IMR-90 (cell line): ENCODE measurements at regions not wholly inside any gene's neighbourhood (a gene's known extent, or its start where the extent isn't known, plus 50 kb on each side); places are given as distances from the start of the nearest gene placed in this dataset.

Experiments
- ATAC-seq: fragments of 200-7000 bp; cut with Tn5 transposase; 2 replicates; pipeline ENCODE4 v1.9.1; 2020; ENCODE audit warnings: low read depth, mild to moderate bottlenecking, moderate library complexity
- BruUV-seq: library from RNA; stranded (reverse); fragments of 400-500 nt; replicated peaks from 2 replicates; lab custom pipeline; 2021; lab: Mats Ljungman, UMichigan
- CTCF ChIA-PET: fragments of 300-600 bp; formaldehyde crosslinking; extraction: SDS; loops from one replicate; lab custom pipeline; 2021; ENCODE audit warnings: antibody characterized with exemption; lab: Yijun Ruan, JAX
- POLR2A ChIA-PET: fragments of 300-600 bp; sonication (Branson Sonifier 250); formaldehyde crosslinking; loops from one replicate; lab custom pipeline; 2022; ENCODE audit warnings: antibody characterized with exemption; ENCODE audit not compliant: unreplicated experiment; lab: Charles Lee
- DNase-seq: peaks from one replicate; pipeline ENCODE4 v3.0.0; 2013
- H2AFZ ChIP-seq: replicated peaks from 2 replicates; pipeline ENCODE3; 2013; ENCODE audit warnings: low read length, mild to moderate bottlenecking; ENCODE audit not compliant: poor library complexity
- H2AK5ac ChIP-seq: 2 replicates; pipeline ENCODE4 v1.6.1; 2013; ENCODE audit warnings: low read depth, low read length, inconsistent platforms
- H2AK9ac ChIP-seq: replicated peaks from 2 replicates; pipeline ENCODE3; 2013; ENCODE audit warnings: mild to moderate bottlenecking, low read depth, low read length, moderate library complexity; ENCODE audit not compliant: poor library complexity
- H2BK120ac ChIP-seq: 2 replicates; pipeline ENCODE4 v1.6.1; 2013; ENCODE audit warnings: low read depth, low read length, inconsistent platforms
- H2BK15ac ChIP-seq: 3 replicates; pipeline ENCODE4 v1.6.1; 2013; ENCODE audit warnings: low read depth, low read length, inconsistent platforms
- H2BK20ac ChIP-seq: 2 replicates; pipeline ENCODE4 v1.6.1; 2013; ENCODE audit warnings: low read depth, mild to moderate bottlenecking, inconsistent platforms, low read length, moderate library complexity
- H2BK5ac ChIP-seq: 2 replicates; pipeline ENCODE4 v1.6.1; 2013; ENCODE audit warnings: mild to moderate bottlenecking, low read depth, low read length, inconsistent platforms; ENCODE audit not compliant: poor library complexity, severe bottlenecking
- H3K14ac ChIP-seq: replicated peaks from 2 replicates; pipeline ENCODE4 v1.6.1; 2013; ENCODE audit warnings: low read depth, low read length, inconsistent platforms
- H3K18ac ChIP-seq: 2 replicates; pipeline ENCODE4 v1.6.1; 2013; ENCODE audit warnings: low read depth, low read length, control low read depth
- H3K23ac ChIP-seq: 2 replicates; pipeline ENCODE4 v1.6.1; 2013; ENCODE audit warnings: low read depth, low read length, inconsistent platforms
- H3K27ac ChIP-seq: 2 replicates; pipeline ENCODE4 v1.5.1; 2013; ENCODE audit warnings: mild to moderate bottlenecking, control low read depth, low read length; ENCODE audit not compliant: insufficient read depth
- H3K27me3 ChIP-seq: 2 replicates; pipeline ENCODE4 v1.6.1; 2013; ENCODE audit warnings: low read length; ENCODE audit not compliant: control insufficient read depth, insufficient read depth
- H3K36me3 ChIP-seq: 2 replicates; pipeline ENCODE4 v1.6.1; 2013; ENCODE audit warnings: low read length, mixed read lengths; ENCODE audit not compliant: control insufficient read depth, insufficient read depth
- H3K4ac ChIP-seq: 2 replicates; pipeline ENCODE4 v1.6.1; 2013; ENCODE audit warnings: low read depth, low read length, inconsistent platforms
- H3K4me1 ChIP-seq: 2 replicates; pipeline ENCODE4 v1.6.1; 2013; ENCODE audit warnings: low read length, mixed read lengths; ENCODE audit not compliant: control insufficient read depth, insufficient read depth
- H3K4me2 ChIP-seq: 2 replicates; pipeline ENCODE4 v1.6.1; 2013; ENCODE audit warnings: low read depth, mild to moderate bottlenecking, control low read depth, low read length, moderate library complexity
- H3K4me3 ChIP-seq: 2 replicates; pipeline ENCODE4 v1.5.1; 2013; ENCODE audit warnings: low read depth, mild to moderate bottlenecking, control low read depth, low read length, moderate library complexity; ENCODE audit not compliant: insufficient read depth
- H3K56ac ChIP-seq: 2 replicates; pipeline ENCODE4 v1.6.1; 2013; ENCODE audit warnings: low read length, inconsistent platforms; ENCODE audit not compliant: insufficient read depth; ENCODE audit errors: extremely low read depth
- H3K79me1 ChIP-seq, 2 experiments: 2 replicates each; pipeline ENCODE4 v1.6.1; 2013; ENCODE audit warnings: low read length in 2 of 2, inconsistent platforms in 1 of 2, low read depth in 1 of 2
- H3K9ac ChIP-seq: 2 replicates; pipeline ENCODE4 v1.6.1; 2013; ENCODE audit warnings: low read depth, low read length, control low read depth
- H3K9me1 ChIP-seq: 2 replicates; pipeline ENCODE4 v1.6.1; 2013; ENCODE audit warnings: low read length, inconsistent platforms; ENCODE audit not compliant: insufficient read depth
- H3K9me3 ChIP-seq: 2 replicates; pipeline ENCODE4 v1.6.1; 2013; ENCODE audit warnings: low read length; ENCODE audit not compliant: control insufficient read depth, insufficient read depth
- H4K20me1 ChIP-seq: 2 replicates; pipeline ENCODE4 v1.6.1; 2013; ENCODE audit warnings: low read length, inconsistent platforms; ENCODE audit not compliant: insufficient read depth
- H4K5ac ChIP-seq: 2 replicates; pipeline ENCODE4 v1.6.1; 2013; ENCODE audit warnings: mild to moderate bottlenecking, low read depth, low read length, control low read depth
- H4K8ac ChIP-seq, 2 experiments: 2 replicates each; pipeline ENCODE4 v1.6.1; 2013; ENCODE audit warnings: low read depth in 2 of 2, low read length in 2 of 2, control low read depth in 1 of 2, inconsistent platforms in 1 of 2
- H4K91ac ChIP-seq: 2 replicates; pipeline ENCODE4 v1.6.1; 2013; ENCODE audit warnings: low read depth, low read length, inconsistent platforms; ENCODE audit not compliant: insufficient read depth
- BHLHE40 ChIP-seq: fragments of 150-350 bp; IDR thresholded peaks from 2 replicates; pipeline ENCODE4 v1.6.1; 2016; ENCODE audit warnings: mild to moderate bottlenecking, low read depth, low read length
- CEBPB ChIP-seq: IDR thresholded peaks from 2 replicates; pipeline ENCODE4 v1.6.1; 2012; ENCODE audit warnings: low read depth, low read length, improper control_type of control experiment
- CHD1 ChIP-seq: IDR thresholded peaks from 2 replicates; pipeline ENCODE4 v1.6.1; 2012; ENCODE audit warnings: low read depth, low read length, improper control_type of control experiment
- FOS ChIP-seq: fragments of 150-350 bp; IDR thresholded peaks from 2 replicates; pipeline ENCODE4 v1.6.1; 2016; ENCODE audit warnings: low read depth, low read length
- MAZ ChIP-seq: IDR thresholded peaks from 2 replicates; pipeline ENCODE4 v1.6.1; 2012; ENCODE audit warnings: low read depth, mild to moderate bottlenecking, low read length, improper control_type of control experiment, moderate library complexity, borderline replicate concordance
- MXI1 ChIP-seq: IDR thresholded peaks from 2 replicates; pipeline ENCODE4 v1.6.1; 2012; ENCODE audit warnings: low read depth, mild to moderate bottlenecking, low read length, moderate library complexity, borderline replicate concordance
- NFE2L2 ChIP-seq: fragments of 150-350 bp; IDR thresholded peaks from 2 replicates; pipeline ENCODE4 v1.6.1; 2016; ENCODE audit warnings: low read depth, mild to moderate bottlenecking, low read length
- POLR2A ChIP-seq: IDR thresholded peaks from 2 replicates; pipeline ENCODE4 v1.6.1; 2012; ENCODE audit warnings: mild to moderate bottlenecking, low read depth, low read length
- RAD21 ChIP-seq: IDR thresholded peaks from 2 replicates; pipeline ENCODE4 v1.6.1; 2012; ENCODE audit warnings: low read length, improper control_type of control experiment
- RCOR1 ChIP-seq: IDR thresholded peaks from 2 replicates; pipeline ENCODE4 v1.6.1; 2012; ENCODE audit warnings: mild to moderate bottlenecking, low read length, improper control_type of control experiment; ENCODE audit not compliant: insufficient replicate concordance
- RFX5 ChIP-seq: IDR thresholded peaks from 2 replicates; pipeline ENCODE4 v1.8.0; 2012; ENCODE audit warnings: low read depth, mild to moderate bottlenecking, low read length, moderate library complexity
- SMC3 ChIP-seq: fragments of 150-350 bp; IDR thresholded peaks from 2 replicates; pipeline ENCODE4 v1.6.1; 2016; ENCODE audit warnings: low read depth, mild to moderate bottlenecking, antibody characterized with exemption, low read length, moderate library complexity
- WGBS, 2 experiments: methylation state at CpG; one replicate each; pipeline versions ENCODE4 v1.1.5 to v1.1.7; 2013; ENCODE audit warnings: missing lambda C conversion rate in 2 of 2; ENCODE audit not compliant: insufficient read length in 1 of 2; ENCODE audit errors: extremely low coverage in 2 of 2; 5-methylcytosine and 5-hydroxymethylcytosine counted together
- dilution Hi-C: fragments of 300-500 bp; cut with HindIII; formaldehyde crosslinking; loops from one replicate; pipeline ENCODE4 v1.14.3; 2018; ENCODE audit warnings: low sequenced_read_pairs; ENCODE audit not compliant: unreplicated experiment
- in situ Hi-C: fragments of 300-500 bp; cut with MboI; formaldehyde crosslinking; loops from 3 replicates; pipeline ENCODE4 v1.14.3; 2019; ENCODE audit warnings: low sequenced_read_pairs, inconsistent platforms, mixed read lengths
- intact Hi-C: fragments of 100-400 bp; cut with micrococcal nuclease; formaldehyde crosslinking; loops from 2 replicates; pipeline ENCODE4 v1.10.0; 2022
- TF ChIP-seq, protein P1 (sequence below): conservative IDR thresholded peaks from 2 replicates; pipeline ENCODE4 v1.5.1; 2012; ENCODE audit warnings: mild to moderate bottlenecking, low read depth, low read length, improper control_type of control experiment
- TF ChIP-seq, protein P2 (sequence below): fragments of 150-350 bp; IDR thresholded peaks from 2 replicates; pipeline ENCODE4 v1.6.1; 2017; ENCODE audit warnings: mild to moderate bottlenecking, antibody characterized with exemption, low read length, low read depth
- TF ChIP-seq, protein P3 (sequence below): fragments of 150-350 bp; IDR thresholded peaks from 2 replicates; pipeline ENCODE4 v1.6.1; 2016; ENCODE audit warnings: low read depth, mild to moderate bottlenecking, low read length, moderate library complexity, borderline replicate concordance

DNA sequence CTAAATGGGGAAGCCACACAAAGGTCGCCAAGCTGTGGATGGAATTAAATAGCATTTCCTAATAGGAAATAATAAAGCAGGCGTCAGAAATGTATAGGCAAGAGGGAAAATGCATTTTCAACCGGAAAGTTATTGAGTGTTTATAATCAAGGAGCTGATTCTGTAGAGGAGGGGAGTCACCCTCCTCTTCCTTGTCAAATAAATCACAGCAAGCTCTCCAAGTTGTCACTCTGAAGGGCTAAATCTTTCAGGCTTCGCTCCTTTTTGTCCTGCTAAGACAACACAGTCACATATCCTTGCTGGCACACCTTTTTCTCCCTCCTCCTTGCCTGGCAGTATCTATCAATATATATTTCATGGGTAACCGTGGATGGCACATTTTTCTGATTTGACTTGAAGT, 338.4 kb downstream of the SATB1 start:
- intact Hi-C loops: no loop called here
- H3K14ac ChIP-seq: no peak overlapping the region
- dilution Hi-C loops: no loop called here
- H4K91ac ChIP-seq: no peak overlapping the region
- H2AK9ac ChIP-seq: no peak overlapping the region
- no peak overlapping the region for H3K9ac ChIP-seq
- H3K4me1 ChIP-seq: no peaks in the 10 kb centered on the region
- no peak overlapping the region for H4K5ac ChIP-seq
- no peak overlapping the region for H2AFZ ChIP-seq
- no CpG with 5 or more reads among the region's 5 CpGs for WGBS, 2 experiments
- ATAC-seq: no peak
- H3K79me1 ChIP-seq: no peaks in the 10 kb centered on the region
- H2BK15ac ChIP-seq: no peak overlapping the region
- H3K56ac ChIP-seq: no peak overlapping the region
- H3K4me3 ChIP-seq: no peak overlapping the region
- TF ChIP-seq POLR2A: no peak
- TF ChIP-seq RFX5: no peak
- no peak for TF ChIP-seq RCOR1
- TF ChIP-seq RAD21: no peak
- TF ChIP-seq, protein P1, sequence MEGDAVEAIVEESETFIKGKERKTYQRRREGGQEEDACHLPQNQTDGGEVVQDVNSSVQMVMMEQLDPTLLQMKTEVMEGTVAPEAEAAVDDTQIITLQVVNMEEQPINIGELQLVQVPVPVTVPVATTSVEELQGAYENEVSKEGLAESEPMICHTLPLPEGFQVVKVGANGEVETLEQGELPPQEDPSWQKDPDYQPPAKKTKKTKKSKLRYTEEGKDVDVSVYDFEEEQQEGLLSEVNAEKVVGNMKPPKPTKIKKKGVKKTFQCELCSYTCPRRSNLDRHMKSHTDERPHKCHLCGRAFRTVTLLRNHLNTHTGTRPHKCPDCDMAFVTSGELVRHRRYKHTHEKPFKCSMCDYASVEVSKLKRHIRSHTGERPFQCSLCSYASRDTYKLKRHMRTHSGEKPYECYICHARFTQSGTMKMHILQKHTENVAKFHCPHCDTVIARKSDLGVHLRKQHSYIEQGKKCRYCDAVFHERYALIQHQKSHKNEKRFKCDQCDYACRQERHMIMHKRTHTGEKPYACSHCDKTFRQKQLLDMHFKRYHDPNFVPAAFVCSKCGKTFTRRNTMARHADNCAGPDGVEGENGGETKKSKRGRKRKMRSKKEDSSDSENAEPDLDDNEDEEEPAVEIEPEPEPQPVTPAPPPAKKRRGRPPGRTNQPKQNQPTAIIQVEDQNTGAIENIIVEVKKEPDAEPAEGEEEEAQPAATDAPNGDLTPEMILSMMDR: no peak
- no peak for TF ChIP-seq MXI1
- TF ChIP-seq NFE2L2: no peak
- TF ChIP-seq, protein P2, sequence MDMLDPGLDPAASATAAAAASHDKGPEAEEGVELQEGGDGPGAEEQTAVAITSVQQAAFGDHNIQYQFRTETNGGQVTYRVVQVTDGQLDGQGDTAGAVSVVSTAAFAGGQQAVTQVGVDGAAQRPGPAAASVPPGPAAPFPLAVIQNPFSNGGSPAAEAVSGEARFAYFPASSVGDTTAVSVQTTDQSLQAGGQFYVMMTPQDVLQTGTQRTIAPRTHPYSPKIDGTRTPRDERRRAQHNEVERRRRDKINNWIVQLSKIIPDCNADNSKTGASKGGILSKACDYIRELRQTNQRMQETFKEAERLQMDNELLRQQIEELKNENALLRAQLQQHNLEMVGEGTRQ: no peak
- TF ChIP-seq CHD1: no peak
- TF ChIP-seq FOS: no peak
- TF ChIP-seq, protein P3, sequence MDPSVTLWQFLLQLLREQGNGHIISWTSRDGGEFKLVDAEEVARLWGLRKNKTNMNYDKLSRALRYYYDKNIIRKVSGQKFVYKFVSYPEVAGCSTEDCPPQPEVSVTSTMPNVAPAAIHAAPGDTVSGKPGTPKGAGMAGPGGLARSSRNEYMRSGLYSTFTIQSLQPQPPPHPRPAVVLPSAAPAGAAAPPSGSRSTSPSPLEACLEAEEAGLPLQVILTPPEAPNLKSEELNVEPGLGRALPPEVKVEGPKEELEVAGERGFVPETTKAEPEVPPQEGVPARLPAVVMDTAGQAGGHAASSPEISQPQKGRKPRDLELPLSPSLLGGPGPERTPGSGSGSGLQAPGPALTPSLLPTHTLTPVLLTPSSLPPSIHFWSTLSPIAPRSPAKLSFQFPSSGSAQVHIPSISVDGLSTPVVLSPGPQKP: no peak
- TF ChIP-seq CEBPB: no peak
- no peak for TF ChIP-seq MAZ
- no peak for TF ChIP-seq BHLHE40
- TF ChIP-seq SMC3: no peak
- DNase-seq: no peak
- no peak overlapping the region for H2BK120ac ChIP-seq
- CTCF ChIA-PET: no interaction called here
- H3K27ac ChIP-seq: no peak overlapping the region
- no peak overlapping the region for H2BK20ac ChIP-seq
- no peak overlapping the region for H2BK5ac ChIP-seq
- no peaks in the 10 kb centered on the region for H3K9me3 ChIP-seq
- no peaks in the 10 kb centered on the region; the same call in 1 of the 2 replicates for H3K27me3 ChIP-seq
- no peak overlapping the region for H3K4ac ChIP-seq
- H4K20me1 ChIP-seq: no peaks in the 10 kb centered on the region
- no peak overlapping the region for H3K18ac ChIP-seq
- no peak overlapping the region for H3K23ac ChIP-seq
- no peak overlapping the region for H2AK5ac ChIP-seq
- no peaks in the 10 kb centered on the region for H3K9me1 ChIP-seq
- POLR2A ChIA-PET: no interaction called here
- no peaks in the 10 kb centered on the region for H3K36me3 ChIP-seq
- no peak overlapping the region for H4K8ac ChIP-seq
- BruUV-seq: no TSS peak
- no peak overlapping the region for H3K4me2 ChIP-seq
- in situ Hi-C loops: no loop called here
